ENCODE measurements at regions not wholly inside any gene's neighbourhood (a gene's known extent, or its start where the extent isn't known, plus 50 kb on each side); places are given as distances from the start of the nearest gene placed in this dataset.

DNA sequence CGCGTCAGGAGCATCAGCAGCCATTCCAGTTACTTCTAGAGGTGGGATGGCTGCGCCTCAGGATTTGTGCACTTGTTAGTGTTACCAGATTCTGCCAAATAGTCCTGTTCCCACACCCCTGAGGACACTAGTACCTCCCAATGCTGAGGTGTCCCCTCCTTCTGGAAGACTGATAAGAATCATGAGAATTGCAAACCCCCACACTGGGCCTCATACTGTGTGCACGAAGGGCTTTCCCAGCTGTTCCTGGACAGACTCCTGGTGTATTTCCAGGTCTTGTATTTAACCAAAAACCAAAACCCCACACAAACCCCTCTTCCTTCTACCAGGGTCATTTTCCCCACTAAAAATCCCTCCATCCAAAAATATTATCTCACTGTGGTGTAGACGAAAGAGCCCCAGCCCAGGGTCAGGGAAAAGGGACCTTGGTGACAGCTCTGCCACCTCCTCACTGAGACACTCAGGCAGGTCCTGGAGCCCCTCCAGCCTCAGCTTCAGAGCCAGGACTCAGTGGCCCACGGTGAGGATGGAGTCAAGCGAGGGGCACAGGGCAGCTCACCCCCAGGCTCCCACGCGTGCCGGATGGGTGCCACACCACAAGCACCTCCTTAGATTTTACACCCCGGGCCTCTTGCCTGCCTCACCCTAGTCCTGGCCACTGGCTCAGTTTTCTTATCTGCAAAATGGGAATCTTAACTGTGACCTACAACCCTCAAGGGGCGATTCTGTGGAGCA, 131.4 kb upstream of the RUNX3 start:
- ATAC-seq (no peak), DNase-seq (no peak)
- Histone ChIP-seq H3K4me1 (no peaks in the 10 kb centered on the region), H3K36me3 (replicated peaks in 1 of 2; ENCODE audit: insufficient read depth in 1 of 2, low read depth in 2 of 2) (no peaks in the 10 kb centered on the region), H3K27me3 (no peaks in the 10 kb centered on the region), H3K9me3 (no peaks in the 10 kb centered on the region), H3K27ac (no peak overlapping the region), H3K4me3 (no peak overlapping the region)
- TF ChIP-seq POLR2A (IDR thresholded peaks at IDR 0.05) (no peak), CTCF (IDR thresholded peaks at IDR 0.05) (no peak)
- intact Hi-C loops (cut with DNase I) = no loop called here
- WGBS, 2 donors = 74 to 83% methylated on average over 11 to 12 of the region's 12 CpGs

- Histone ChIP-seq H3K36me3 (replicated peaks in 1 of 2; ENCODE audit: insufficient read depth in 1 of 2, low read depth in 2 of 2) (no peaks in the 10 kb centered on the region), H3K4me1 (no peaks in the 10 kb centered on the region), H3K9me3 (no peaks in the 10 kb centered on the region), H3K27me3 (no peaks in the 10 kb centered on the region), H3K27ac (no peak overlapping the region), H3K4me3 (no peak overlapping the region)
- intact Hi-C loops (cut with DNase I) = no loop called here
- no peak for ATAC-seq
- TF ChIP-seq POLR2A (IDR thresholded peaks at IDR 0.05) = no peak
- no peak for TF ChIP-seq CTCF (IDR thresholded peaks at IDR 0.05)
- 75 to 82% methylated on average over 3 of the region's 3 CpGs for WGBS, 2 donors
- DNase-seq = no peak
Measured at GRCh38 chr1:25057188-25057587, 127.1 kb upstream of the RUNX3 start.

DNA sequence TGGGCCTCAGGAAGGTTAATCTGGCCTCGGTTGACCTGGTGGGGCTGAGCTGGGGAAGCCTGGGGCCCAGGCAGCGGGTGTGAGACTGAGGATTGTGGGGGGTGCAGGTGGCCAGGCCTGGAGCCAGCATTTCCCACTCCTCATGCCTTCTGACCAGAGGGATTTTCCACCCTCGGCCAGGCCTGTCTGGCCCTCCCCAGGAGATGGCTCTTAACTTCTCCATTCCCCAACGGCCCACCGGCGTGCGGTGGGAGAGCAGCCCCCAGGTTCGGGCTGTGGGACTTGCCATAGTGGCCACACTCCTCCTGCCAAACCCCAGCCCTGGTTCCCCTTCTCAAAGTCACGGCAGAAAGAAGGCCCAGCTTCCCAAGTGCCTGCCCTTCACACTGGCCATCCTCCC, 126.5 kb upstream of the RUNX3 start:
- WGBS, 2 donors = 79% methylated on average over 8 of the region's 9 CpGs; no CpG with 5 or more reads in 1 of the 2 donors
- TF ChIP-seq CTCF (IDR thresholded peaks at IDR 0.05) = no peak
- no peak overlapping the region for H3K27ac ChIP-seq
- H3K36me3 ChIP-seq (replicated peaks in 1 of 2; ENCODE audit: insufficient read depth in 1 of 2, low read depth in 2 of 2) = no peaks in the 10 kb centered on the region
- intact Hi-C loops (cut with DNase I) = no loop called here
- no peaks in the 10 kb centered on the region for H3K27me3 ChIP-seq
- no peaks in the 10 kb centered on the region for H3K9me3 ChIP-seq
- DNase-seq (no peak), ATAC-seq (no peak)
- no peak overlapping the region for H3K4me3 ChIP-seq
- no peaks in the 10 kb centered on the region for H3K4me1 ChIP-seq

DNA sequence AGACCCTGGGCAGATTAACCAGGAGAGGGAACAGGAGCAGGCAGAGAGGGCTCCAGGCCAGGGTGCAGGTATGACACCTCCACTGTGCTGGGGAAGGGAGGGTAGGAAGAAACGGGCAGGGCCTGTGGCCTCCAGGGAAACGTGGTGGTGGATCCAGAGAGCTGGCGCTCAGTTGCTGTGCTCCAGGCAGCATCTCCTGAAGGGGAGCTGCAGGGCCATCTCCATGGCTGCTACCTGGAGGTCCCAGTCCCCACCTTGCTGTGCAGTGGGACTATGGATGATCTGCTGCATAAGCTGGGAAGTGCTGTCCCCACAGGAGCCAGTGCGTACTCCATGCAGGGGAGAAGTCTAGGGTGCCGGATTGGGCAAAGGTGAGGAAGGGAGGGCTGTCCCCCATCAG, 125.9 kb upstream of the RUNX3 start:
- Histone ChIP-seq H3K9me3 (no peaks in the 10 kb centered on the region), H3K36me3 (replicated peaks in 1 of 2; ENCODE audit: insufficient read depth in 1 of 2, low read depth in 2 of 2) (no peaks in the 10 kb centered on the region), H3K27me3 (no peaks in the 10 kb centered on the region), H3K27ac (no peak overlapping the region), H3K4me1 (no peaks in the 10 kb centered on the region), H3K4me3 (no peak overlapping the region)
- intact Hi-C loops (cut with DNase I) = no loop called here
- TF ChIP-seq POLR2A (IDR thresholded peaks at IDR 0.05) (no peak), CTCF (IDR thresholded peaks at IDR 0.05) (no peak)
- no peak for ATAC-seq
- WGBS, 2 donors = 61 to 65% methylated on average over 4 to 5 of the region's 5 CpGs
- no peak for DNase-seq

- intact Hi-C loops (cut with DNase I) = no loop called here
- no peak for DNase-seq
- WGBS, 2 donors = 59 to 62% methylated on average over 6 to 12 of the region's 13 CpGs
Measured at GRCh38 chr1:25055324-25055780, 125.3 kb upstream of the RUNX3 start.

More at GRCh38 chr1:25055324-25055780, 125.3 kb upstream of the RUNX3 start:
- Histone ChIP-seq H3K9me3 (no peaks in the 10 kb centered on the region), H3K4me3 (no peak overlapping the region), H3K27ac (no peak overlapping the region), H3K27me3 (no peaks in the 10 kb centered on the region), H3K36me3 (replicated peaks in 1 of 2; ENCODE audit: insufficient read depth in 1 of 2, low read depth in 2 of 2) (no peaks in the 10 kb centered on the region), H3K4me1 (no peaks in the 10 kb centered on the region)
- TF ChIP-seq CTCF (IDR thresholded peaks at IDR 0.05) (no peak), POLR2A (IDR thresholded peaks at IDR 0.05) (no peak)
- no peak for ATAC-seq
